ENCODE measurements at regions not wholly inside any gene's neighbourhood (a gene's known extent, or its start where the extent isn't known, plus 50 kb on each side); places are given as distances from the start of the nearest gene placed in this dataset.
"Not testable (repeated sequence)": the region's sequence is repeated elsewhere in the genome, so short reads cannot be mapped to it uniquely, and the experiment has no call there.

DNA sequence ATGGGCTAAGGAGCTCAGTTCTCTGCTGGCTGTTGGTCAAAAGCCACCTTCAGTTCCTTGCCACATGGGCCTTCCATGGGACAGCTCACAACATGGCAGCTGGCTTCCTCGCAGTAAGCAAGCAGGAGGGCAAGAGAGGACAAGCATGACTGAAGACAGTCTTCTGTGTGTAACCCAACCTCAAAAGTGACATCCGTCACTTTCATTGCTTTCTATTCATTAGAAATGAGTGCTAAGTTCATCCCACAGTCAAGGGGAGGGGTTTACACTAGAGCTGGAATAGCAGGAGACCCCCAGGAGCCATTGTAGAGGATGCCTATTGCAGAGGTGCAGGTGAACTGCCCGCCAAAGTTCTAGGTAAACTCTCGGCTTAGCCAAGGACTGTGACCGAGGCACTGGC, 163.3 kb downstream of the NUFIP1 start (continued):
- TF ChIP-seq, protein P1, sequence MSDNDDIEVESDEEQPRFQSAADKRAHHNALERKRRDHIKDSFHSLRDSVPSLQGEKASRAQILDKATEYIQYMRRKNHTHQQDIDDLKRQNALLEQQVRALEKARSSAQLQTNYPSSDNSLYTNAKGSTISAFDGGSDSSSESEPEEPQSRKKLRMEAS (IDR thresholded peaks at IDR 0.05) = no peak
- TF ChIP-seq, protein P2, sequence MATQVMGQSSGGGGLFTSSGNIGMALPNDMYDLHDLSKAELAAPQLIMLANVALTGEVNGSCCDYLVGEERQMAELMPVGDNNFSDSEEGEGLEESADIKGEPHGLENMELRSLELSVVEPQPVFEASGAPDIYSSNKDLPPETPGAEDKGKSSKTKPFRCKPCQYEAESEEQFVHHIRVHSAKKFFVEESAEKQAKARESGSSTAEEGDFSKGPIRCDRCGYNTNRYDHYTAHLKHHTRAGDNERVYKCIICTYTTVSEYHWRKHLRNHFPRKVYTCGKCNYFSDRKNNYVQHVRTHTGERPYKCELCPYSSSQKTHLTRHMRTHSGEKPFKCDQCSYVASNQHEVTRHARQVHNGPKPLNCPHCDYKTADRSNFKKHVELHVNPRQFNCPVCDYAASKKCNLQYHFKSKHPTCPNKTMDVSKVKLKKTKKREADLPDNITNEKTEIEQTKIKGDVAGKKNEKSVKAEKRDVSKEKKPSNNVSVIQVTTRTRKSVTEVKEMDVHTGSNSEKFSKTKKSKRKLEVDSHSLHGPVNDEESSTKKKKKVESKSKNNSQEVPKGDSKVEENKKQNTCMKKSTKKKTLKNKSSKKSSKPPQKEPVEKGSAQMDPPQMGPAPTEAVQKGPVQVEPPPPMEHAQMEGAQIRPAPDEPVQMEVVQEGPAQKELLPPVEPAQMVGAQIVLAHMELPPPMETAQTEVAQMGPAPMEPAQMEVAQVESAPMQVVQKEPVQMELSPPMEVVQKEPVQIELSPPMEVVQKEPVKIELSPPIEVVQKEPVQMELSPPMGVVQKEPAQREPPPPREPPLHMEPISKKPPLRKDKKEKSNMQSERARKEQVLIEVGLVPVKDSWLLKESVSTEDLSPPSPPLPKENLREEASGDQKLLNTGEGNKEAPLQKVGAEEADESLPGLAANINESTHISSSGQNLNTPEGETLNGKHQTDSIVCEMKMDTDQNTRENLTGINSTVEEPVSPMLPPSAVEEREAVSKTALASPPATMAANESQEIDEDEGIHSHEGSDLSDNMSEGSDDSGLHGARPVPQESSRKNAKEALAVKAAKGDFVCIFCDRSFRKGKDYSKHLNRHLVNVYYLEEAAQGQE (IDR thresholded peaks at IDR 0.05; ENCODE audit: low read depth) = no peak
- TF ChIP-seq EZH2phosphoT487 (IDR thresholded peaks at IDR 0.05; ENCODE audit: borderline replicate concordance) (no peak), EZH2 (IDR thresholded peaks at IDR 0.05) (no peak), TCF7L2 (IDR thresholded peaks at IDR 0.05; ENCODE audit: borderline replicate concordance, extremely low read depth, insufficient read depth, insufficient read length) (no peak), SRF (IDR thresholded peaks at IDR 0.05; ENCODE audit: low read depth) (no peak), CEBPB (IDR thresholded peaks at IDR 0.05; ENCODE audit: low read depth) (no peak), SP1 (IDR thresholded peaks at IDR 0.05; ENCODE audit: low read depth) (no peak)

DNA sequence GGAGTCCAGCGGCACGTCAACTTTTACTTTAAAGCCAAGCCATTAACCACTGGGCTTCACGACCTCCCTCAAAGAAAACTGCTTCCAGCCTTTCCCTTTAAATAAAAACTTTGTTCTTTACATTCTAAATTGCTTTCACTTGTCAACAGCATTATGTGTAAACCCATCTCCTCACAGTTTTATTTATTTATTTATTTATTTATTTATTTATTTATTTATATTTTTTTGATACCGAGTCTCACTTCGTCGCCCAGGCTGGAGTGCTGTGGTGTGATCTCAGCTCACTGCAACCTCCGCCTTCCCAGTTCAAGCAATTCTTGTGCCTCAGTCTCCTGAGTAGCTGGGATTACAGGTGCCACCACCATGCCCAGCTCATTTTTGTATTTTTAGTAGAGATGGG, 165.7 kb downstream of the NUFIP1 start:
- H2AFZ ChIP-seq (ENCODE audit: low read depth, low read length, poor library complexity, severe bottlenecking); H3K36me3 ChIP-seq (ENCODE audit: control insufficient read depth in 1 of 2, insufficient read depth in 2 of 2, low read length in 2 of 2); H3K9me3 ChIP-seq (ENCODE audit: control insufficient read depth in 1 of 2, insufficient read depth in 1 of 2, low read depth in 1 of 2, low read length in 2 of 2); ATAC-seq; H3K4me3 ChIP-seq (replicated peaks in 1 of 2; ENCODE audit: low read depth in 1 of 2, low read length in 2 of 2); H3K4me2 ChIP-seq (ENCODE audit: low read length); H3K27ac ChIP-seq (ENCODE audit: low read depth, low read length); H3K27me3 ChIP-seq (ENCODE audit: insufficient read depth, low read length); BruUV-seq (replicated peaks); POLR2A ChIA-PET; DNase-seq (ENCODE audit: low read depth, low spot score); intact Hi-C loops (cut with micrococcal nuclease); H3K9ac ChIP-seq (ENCODE audit: low read length); H3K9me2 ChIP-seq (ENCODE audit: insufficient read depth); CTCF ChIA-PET; H3K79me2 ChIP-seq (ENCODE audit: insufficient read depth, low read length); RAD21 ChIA-PET (ENCODE audit: low non-redundant PET in 1 of 2, low total read pairs in 2 of 2, uncharacterized antibody in 2 of 2, unreplicated experiment in 2 of 2); H4K20me1 ChIP-seq (ENCODE audit: insufficient read depth): not testable (repeated sequence)
- peaks cover 9 to 22% of the 10 kb centered on the region in 2 experiments for H3K4me1 ChIP-seq (ENCODE audit: control insufficient read depth in 1 of 2, insufficient read depth in 2 of 2, low read length in 2 of 2)

Data from HCT116 (cell line).